Renal cortex interstitium (tissue), 11 donors: ENCODE measurements at regions not wholly inside any gene's neighbourhood (a gene's known extent, or its start where the extent isn't known, plus 50 kb on each side); places are given as distances from the start of the nearest gene placed in this dataset.

Experiments used
- DNase-seq, 11 donors: peaks; one replicate each; pipeline ENCODE4 v3.0.0-alpha.2; 2013; ENCODE audit warnings: low read depth in 9 of 11, low spot score in 4 of 11; ENCODE audit errors: extremely low read depth in 1 of 11

GRCh38 chr18:30588673-30589164, 453.8 kb downstream of the DSC3 start:
- DNase-seq, result no peak

GRCh38 chr18:30583768-30584167, 458.8 kb downstream of the DSC3 start:
- DNase-seq, result no peak

- DNase-seq, result no peak
Measured at GRCh38 chr18:30582078-30582477, 460.5 kb downstream of the DSC3 start.

- no peak for DNase-seq
Measured at GRCh38 chr18:30578707-30579106, 463.8 kb downstream of the DSC3 start.

- no peak for DNase-seq
Measured at GRCh38 chr18:30572214-30572613, 470.3 kb downstream of the DSC3 start.

- no peak for DNase-seq
Measured at GRCh38 chr18:30568333-30568732, 474.2 kb downstream of the DSC3 start.

GRCh38 chr18:30566877-30567276, 475.7 kb downstream of the DSC3 start:
- DNase-seq, result no peak

GRCh38 chr18:30562231-30562630, 480.3 kb downstream of the DSC3 start:
- DNase-seq, result no peak

GRCh38 chr18:30556112-30556511, 486.4 kb downstream of the DSC3 start:
- DNase-seq, result no peak

- no peak for DNase-seq
Measured at GRCh38 chr18:30545393-30545792, 497.1 kb downstream of the DSC3 start.

- no peak for DNase-seq
Measured at GRCh38 chr18:30544141-30544540, 498.4 kb downstream of the DSC3 start.

GRCh38 chr18:30533716-30534115, 508.8 kb downstream of the DSC3 start:
- no peak for DNase-seq

GRCh38 chr18:30527917-30528316, 514.6 kb downstream of the DSC3 start:
- no peak for DNase-seq

- no peak for DNase-seq
Measured at GRCh38 chr18:30527226-30527625, 515.3 kb downstream of the DSC3 start.

GRCh38 chr18:30522288-30522929, 520.1 kb downstream of the DSC3 start:
- no peak for DNase-seq

- DNase-seq, result no peak
Measured at GRCh38 chr18:30514059-30514458, 528.5 kb downstream of the DSC3 start.

- no peak for DNase-seq
Measured at GRCh38 chr18:30512872-30513271, 529.7 kb downstream of the DSC3 start.

- DNase-seq, result no peak
Measured at GRCh38 chr18:30510882-30511281, 531.7 kb downstream of the DSC3 start.

- no peak for DNase-seq
Measured at GRCh38 chr18:30501594-30501993, 540.9 kb downstream of the DSC3 start.

- DNase-seq, result no peak
Measured at GRCh38 chr18:30500240-30500945, 542.1 kb downstream of the DSC3 start.

- no peak for DNase-seq
Measured at GRCh38 chr18:30499721-30500120, 542.8 kb downstream of the DSC3 start.
